SK-N-SH treated with all-trans-retinoic acid at 6 μM for 48 hours (cell line): ENCODE measurements at regions not wholly inside any gene's neighbourhood (a gene's known extent, or its start where the extent isn't known, plus 50 kb on each side); places are given as distances from the start of the nearest gene placed in this dataset.

Experiments
- ARNTL ChIP-seq: fragments of 450-650 bp; formaldehyde crosslinking; IDR thresholded peaks from 2 replicates; pipeline ENCODE4 v1.5.0; 2020; ENCODE audit warnings: low read depth, mild to moderate bottlenecking, moderate library complexity, borderline replicate concordance
- BACH2 ChIP-seq: fragments of 250-450 bp; sonication (Bioruptor Pico); IDR thresholded peaks from 2 replicates; pipeline ENCODE4 v1.9.0; 2021; ENCODE audit warnings: mild to moderate bottlenecking, borderline replicate concordance
- CREB5 ChIP-seq: fragments of 250-450 bp; sonication (Bioruptor Pico); IDR thresholded peaks from 2 replicates; pipeline ENCODE4 v1.5.1; 2020; ENCODE audit warnings: low read depth, mild to moderate bottlenecking, moderate library complexity
- GLIS3 ChIP-seq: fragments of 250-450 bp; sonication (Bioruptor Pico); IDR thresholded peaks from 2 replicates; pipeline ENCODE4 v1.5.0; 2020; ENCODE audit warnings: mild to moderate bottlenecking, moderate library complexity
- OSR1 ChIP-seq: fragments of 250-450 bp; sonication (Bioruptor Pico); IDR thresholded peaks from 2 replicates; pipeline ENCODE4 v1.8.0; 2022; ENCODE audit warnings: moderate library complexity, mild to moderate bottlenecking, inconsistent platforms
- PATZ1 ChIP-seq: fragments of 250-450 bp; sonication (Bioruptor Pico); IDR thresholded peaks from 2 replicates; pipeline ENCODE4 v1.8.0; 2020; ENCODE audit warnings: mild to moderate bottlenecking, moderate library complexity, borderline replicate concordance
- POU6F1 ChIP-seq: fragments of 250-450 bp; sonication (Bioruptor Pico); IDR thresholded peaks from 2 replicates; pipeline ENCODE4 v1.8.0; 2021; ENCODE audit warnings: low read depth, mild to moderate bottlenecking, moderate library complexity, borderline replicate concordance
- PPARA ChIP-seq: fragments of 250-450 bp; sonication (Bioruptor Pico); IDR thresholded peaks from 2 replicates; pipeline ENCODE4 v1.5.0; 2020; ENCODE audit warnings: mild to moderate bottlenecking, borderline replicate concordance
- RARB ChIP-seq: fragments of 250-450 bp; sonication (Bioruptor Pico); IDR thresholded peaks from 2 replicates; pipeline ENCODE4 v1.8.0; 2021; ENCODE audit warnings: mild to moderate bottlenecking, moderate library complexity
- TCF4 ChIP-seq: fragments of 250-450 bp; sonication (Bioruptor Pico); IDR thresholded peaks from 2 replicates; pipeline ENCODE4 v1.8.0; 2021; ENCODE audit warnings: mild to moderate bottlenecking, moderate library complexity, borderline replicate concordance
- TOX ChIP-seq: fragments of 250-450 bp; sonication (Bioruptor Pico); IDR thresholded peaks from 2 replicates; pipeline ENCODE4 v1.8.0; 2021; ENCODE audit warnings: mild to moderate bottlenecking, moderate library complexity, borderline replicate concordance
- ZNF565 ChIP-seq: fragments of 450-650 bp; formaldehyde crosslinking; conservative IDR thresholded peaks from 2 replicates; pipeline ENCODE4 v1.5.0; 2020; ENCODE audit warnings: low read depth, mild to moderate bottlenecking, moderate library complexity
- ZNF8 ChIP-seq: fragments of 450-650 bp; formaldehyde crosslinking; IDR thresholded peaks from 2 replicates; pipeline ENCODE4 v1.5.0; 2020; ENCODE audit warnings: mild to moderate bottlenecking, moderate library complexity
- TF ChIP-seq, protein P1 (sequence below): fragments of 250-450 bp; sonication (Bioruptor Pico); IDR thresholded peaks from 2 replicates; pipeline ENCODE4 v1.5.1; 2021; ENCODE audit warnings: mild to moderate bottlenecking, moderate library complexity

DNA sequence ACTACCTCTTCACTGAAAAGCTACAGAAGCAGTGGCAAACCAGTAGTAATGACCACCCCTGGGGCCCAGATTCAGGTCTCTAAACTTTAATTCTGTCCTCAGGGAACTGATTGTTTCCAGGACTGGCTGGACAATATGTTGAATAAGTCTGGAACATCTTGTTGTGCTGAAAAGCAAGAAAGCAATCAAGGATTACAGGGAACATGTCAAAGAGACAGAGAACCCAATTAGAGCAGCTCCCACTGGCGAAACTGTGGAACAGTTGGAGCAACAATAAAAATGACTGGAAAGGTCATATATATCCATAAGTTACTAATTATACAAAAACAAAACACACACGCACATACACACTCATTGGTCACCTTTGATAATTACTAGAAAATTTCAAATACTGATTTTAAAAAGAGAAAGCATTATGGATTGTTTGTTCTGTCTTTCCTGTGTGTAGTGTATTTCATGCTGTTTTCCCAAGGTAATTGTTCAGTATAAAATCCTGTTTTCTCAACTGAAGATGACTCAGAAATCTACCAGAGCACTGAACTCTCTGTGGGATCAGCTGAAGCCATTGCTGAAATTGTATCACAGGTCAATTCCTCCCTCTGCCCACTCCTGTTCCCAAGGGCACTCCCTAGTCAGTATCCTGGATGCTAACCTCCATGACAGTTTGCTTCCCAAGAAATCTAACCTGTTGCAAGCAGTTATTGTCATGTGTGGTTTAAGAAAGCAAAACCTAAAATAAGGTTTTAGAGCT is 83.6 kb upstream of the RGS1 start:
- TF ChIP-seq OSR1 (no peak), RARB (CRISPR knock-in tag) (no peak), CREB5 (no peak), ARNTL (CRISPR knock-in tag) (no peak), ZNF8 (CRISPR knock-in tag) (no peak), GLIS3 (CRISPR knock-in tag) (no peak), BACH2 (no peak), PATZ1 (CRISPR knock-in tag) (no peak), POU6F1 (no peak), TOX (no peak; the same call in 1 of the 2 replicates), PPARA (CRISPR knock-in tag) (no peak), TCF4 (CRISPR knock-in tag) (no peak), ZNF565 (CRISPR knock-in tag) (no peak)
- TF ChIP-seq, protein P1, sequence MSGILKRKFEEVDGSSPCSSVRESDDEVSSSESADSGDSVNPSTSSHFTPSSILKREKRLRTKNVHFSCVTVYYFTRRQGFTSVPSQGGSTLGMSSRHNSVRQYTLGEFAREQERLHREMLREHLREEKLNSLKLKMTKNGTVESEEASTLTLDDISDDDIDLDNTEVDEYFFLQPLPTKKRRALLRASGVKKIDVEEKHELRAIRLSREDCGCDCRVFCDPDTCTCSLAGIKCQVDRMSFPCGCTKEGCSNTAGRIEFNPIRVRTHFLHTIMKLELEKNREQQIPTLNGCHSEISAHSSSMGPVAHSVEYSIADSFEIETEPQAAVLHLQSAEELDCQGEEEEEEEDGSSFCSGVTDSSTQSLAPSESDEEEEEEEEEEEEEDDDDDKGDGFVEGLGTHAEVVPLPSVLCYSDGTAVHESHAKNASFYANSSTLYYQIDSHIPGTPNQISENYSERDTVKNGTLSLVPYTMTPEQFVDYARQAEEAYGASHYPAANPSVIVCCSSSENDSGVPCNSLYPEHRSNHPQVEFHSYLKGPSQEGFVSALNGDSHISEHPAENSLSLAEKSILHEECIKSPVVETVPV (CRISPR knock-in tag), result no peak
